ENCODE measurements at regions not wholly inside any gene's neighbourhood (a gene's known extent, or its start where the extent isn't known, plus 50 kb on each side); places are given as distances from the start of the nearest gene placed in this dataset.

- TF ChIP-seq POLR2A (IDR thresholded peaks at IDR 0.05; ENCODE audit: low read length) (no peak), CTCF (IDR thresholded peaks at IDR 0.05) (no peak), EP300 (IDR thresholded peaks at IDR 0.05) (no peak), USF2 (IDR thresholded peaks at IDR 0.05) (no peak), NFE2L2 (conservative IDR thresholded peaks at IDR 0.05; ENCODE audit: low read length) (no peak), GATA3 (IDR thresholded peaks at IDR 0.05; ENCODE audit: borderline replicate concordance) (no peak), FOSL2 (IDR thresholded peaks at IDR 0.05) (no peak), FOSL2 (CRISPR knock-in tag; IDR thresholded peaks at IDR 0.05) (no peak), CHD2 (IDR thresholded peaks at IDR 0.05; ENCODE audit: low read length, partially characterized antibody) (no peak), EHMT2 (IDR thresholded peaks at IDR 0.05; ENCODE audit: low read depth) (no peak), PHF8 (IDR thresholded peaks at IDR 0.05; ENCODE audit: borderline replicate concordance, low read depth) (no peak), REST (IDR thresholded peaks at IDR 0.05) (no peak)
Observed at GRCh38 chrX:121120690-121121605, 73.5 kb downstream of the GLUD2 start.
